NCI-H82 treated with DMSO at 0.1 percent for 48 hours (cell line): ENCODE measurements at regions not wholly inside any gene's neighbourhood (a gene's known extent, or its start where the extent isn't known, plus 50 kb on each side); places are given as distances from the start of the nearest gene placed in this dataset.
"Not testable (repeated sequence)": the region's sequence is repeated elsewhere in the genome, so short reads cannot be mapped to it uniquely, and the experiment has no call there.

ENCODE experiments used
- DNase-seq: peaks from one replicate; lab custom pipeline; 2025; ENCODE audit not compliant: unreplicated experiment; lab: John Stamatoyannopoulos, UW

GRCh38 chr2:59395119-59395518 lies 1154.0 kb upstream of the FANCL start:
- DNase-seq = no peak

- DNase-seq = no peak
Observed at GRCh38 chr2:59391896-59392295, 1150.8 kb upstream of the FANCL start.

GRCh38 chr2:59390581-59390980 lies 1149.5 kb upstream of the FANCL start:
- DNase-seq = no peak

- peak; percentile 53 for DNase-seq
Observed at GRCh38 chr2:59389240-59389639, 1148.1 kb upstream of the FANCL start.

- DNase-seq = no peak
Observed at GRCh38 chr2:59385971-59386370, 1144.8 kb upstream of the FANCL start.

- DNase-seq = no peak
Observed at GRCh38 chr2:59383473-59383872, 1142.3 kb upstream of the FANCL start.

- no peak for DNase-seq
Observed at GRCh38 chr2:59378127-59378526, 1137.0 kb upstream of the FANCL start.

GRCh38 chr2:59366288-59366687 lies 1125.2 kb upstream of the FANCL start:
- no peak for DNase-seq

- no peak for DNase-seq
Observed at GRCh38 chr2:59354498-59354897, 1113.4 kb upstream of the FANCL start.

- DNase-seq = no peak
Observed at GRCh38 chr2:59353306-59353921, 1112.3 kb upstream of the FANCL start.

GRCh38 chr2:59342166-59342565 lies 1101.0 kb upstream of the FANCL start:
- no peak for DNase-seq

- DNase-seq = no peak
Observed at GRCh38 chr2:59339837-59340207, 1098.7 kb upstream of the FANCL start.

GRCh38 chr2:59339121-59339836 lies 1098.2 kb upstream of the FANCL start:
- DNase-seq = no peak

GRCh38 chr2:59333007-59333406 lies 1091.9 kb upstream of the FANCL start:
- DNase-seq = no peak

- DNase-seq = not testable (repeated sequence)
Observed at GRCh38 chr2:59326581-59327365, 1085.6 kb upstream of the FANCL start.

GRCh38 chr2:59322870-59323269 lies 1081.7 kb upstream of the FANCL start:
- DNase-seq = no peak

- no peak for DNase-seq
Observed at GRCh38 chr2:59322005-59322404, 1080.9 kb upstream of the FANCL start.

GRCh38 chr2:59314031-59314766 lies 1073.1 kb upstream of the FANCL start:
- no peak for DNase-seq

- DNase-seq = no peak
Observed at GRCh38 chr2:59312967-59313940, 1072.1 kb upstream of the FANCL start.

- DNase-seq = no peak
Observed at GRCh38 chr2:59312029-59312428, 1070.9 kb upstream of the FANCL start.
